ENCODE measurements at regions not wholly inside any gene's neighbourhood (a gene's known extent, or its start where the extent isn't known, plus 50 kb on each side); places are given as distances from the start of the nearest gene placed in this dataset.

DNA sequence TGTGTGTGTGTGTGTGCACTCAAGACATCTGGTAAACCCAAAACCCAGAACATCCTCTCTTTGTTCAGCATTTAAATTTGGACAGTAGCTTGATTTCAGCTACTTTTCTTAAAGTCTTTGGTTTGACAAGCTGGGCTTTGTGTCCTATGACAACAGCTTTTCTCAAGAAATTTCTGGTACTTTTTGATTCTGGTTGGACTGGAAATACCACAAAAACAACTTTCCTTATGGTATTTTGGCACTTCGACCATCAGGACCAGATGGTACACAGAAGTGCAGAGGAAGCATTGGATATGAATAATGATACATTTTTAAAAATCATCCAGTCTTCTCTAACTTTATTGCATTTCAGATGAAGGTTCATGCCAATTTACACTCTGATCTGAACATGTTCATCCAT, 286.6 kb upstream of the FLRT2 start:
- no peak for ATAC-seq (replicated peaks)
- no peaks in the 10 kb centered on the region for H3K27me3 Mint-ChIP-seq
- no peak overlapping the region for H3K4me3 Mint-ChIP-seq
- H3K36me3 Mint-ChIP-seq (ENCODE audit: low read depth), result no peaks in the 10 kb centered on the region
- H3K4me1 Mint-ChIP-seq, result no peaks in the 10 kb centered on the region
- peaks cover 7% of the 10 kb centered on the region for H3K9me3 Mint-ChIP-seq
- H3K27ac Mint-ChIP-seq, result no peak overlapping the region

DNA sequence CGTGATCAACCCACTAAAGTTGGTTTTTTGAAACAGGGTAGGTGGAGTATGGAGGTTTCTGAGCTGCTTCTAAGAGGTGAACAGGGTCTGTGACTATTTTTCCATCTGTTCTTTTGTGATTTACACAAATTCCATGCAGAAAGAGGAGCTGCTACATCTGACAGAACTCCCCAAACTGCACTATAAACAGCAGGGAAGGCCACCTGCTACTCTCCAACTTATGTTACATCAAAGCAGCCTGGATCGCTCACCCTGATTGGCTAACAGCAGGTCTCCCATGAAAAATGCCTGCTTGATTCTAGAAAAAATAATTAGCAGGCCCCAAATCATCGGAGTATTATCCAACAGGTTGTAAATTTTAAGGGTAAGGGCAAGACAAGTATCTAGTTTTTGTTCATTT, 282.9 kb upstream of the FLRT2 start:
- ATAC-seq (replicated peaks), result no peak
- H3K27ac Mint-ChIP-seq, result no peak overlapping the region
- H3K36me3 Mint-ChIP-seq (ENCODE audit: low read depth), result no peaks in the 10 kb centered on the region
- peaks cover 8% of the 10 kb centered on the region for H3K9me3 Mint-ChIP-seq
- no peaks in the 10 kb centered on the region for H3K4me1 Mint-ChIP-seq
- no peaks in the 10 kb centered on the region for H3K27me3 Mint-ChIP-seq
- no peak overlapping the region for H3K4me3 Mint-ChIP-seq

DNA sequence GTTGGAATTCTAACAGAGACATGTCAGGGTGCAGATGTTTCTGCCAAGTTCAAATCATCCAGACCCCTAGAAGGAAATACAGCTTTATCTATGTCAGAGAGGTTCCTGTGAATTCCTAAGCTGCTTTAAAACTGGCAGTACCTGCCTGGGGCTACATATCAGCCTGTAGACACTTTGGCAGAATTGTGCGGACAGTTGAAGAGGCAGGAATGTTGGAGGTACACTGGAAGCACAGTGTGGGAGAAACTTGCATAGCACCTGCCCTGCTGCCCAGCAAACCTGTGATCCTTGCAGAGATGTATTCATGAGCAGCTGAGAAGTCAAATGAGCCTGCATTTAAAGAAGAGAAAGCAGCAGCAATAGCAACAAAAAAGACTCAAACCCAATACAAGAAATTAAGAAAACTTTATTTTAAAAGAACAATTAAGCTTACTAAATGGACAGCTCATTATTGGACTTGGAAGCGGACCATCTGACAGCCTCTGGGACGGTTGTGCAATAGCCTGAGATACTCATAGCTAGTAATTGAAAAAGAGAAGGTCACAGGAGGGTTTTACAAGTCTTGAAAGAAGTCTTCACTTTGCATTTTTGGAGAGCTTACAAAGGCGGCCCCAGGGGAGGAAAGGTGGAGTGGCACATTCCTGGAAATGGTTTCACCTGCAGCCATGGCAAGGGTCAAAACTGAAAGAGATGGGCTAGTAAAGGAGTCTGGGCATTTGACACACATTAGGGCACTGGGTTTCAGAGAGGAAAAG, 280.9 kb upstream of the FLRT2 start:
- Mint-ChIP-seq H3K27me3 (no peaks in the 10 kb centered on the region), H3K9me3 (peaks cover 8% of the 10 kb centered on the region), H3K4me1 (no peaks in the 10 kb centered on the region), H3K4me3 (no peak overlapping the region), H3K36me3 (ENCODE audit: low read depth) (no peaks in the 10 kb centered on the region), H3K27ac (no peak overlapping the region)
- no peak for ATAC-seq (replicated peaks)

DNA sequence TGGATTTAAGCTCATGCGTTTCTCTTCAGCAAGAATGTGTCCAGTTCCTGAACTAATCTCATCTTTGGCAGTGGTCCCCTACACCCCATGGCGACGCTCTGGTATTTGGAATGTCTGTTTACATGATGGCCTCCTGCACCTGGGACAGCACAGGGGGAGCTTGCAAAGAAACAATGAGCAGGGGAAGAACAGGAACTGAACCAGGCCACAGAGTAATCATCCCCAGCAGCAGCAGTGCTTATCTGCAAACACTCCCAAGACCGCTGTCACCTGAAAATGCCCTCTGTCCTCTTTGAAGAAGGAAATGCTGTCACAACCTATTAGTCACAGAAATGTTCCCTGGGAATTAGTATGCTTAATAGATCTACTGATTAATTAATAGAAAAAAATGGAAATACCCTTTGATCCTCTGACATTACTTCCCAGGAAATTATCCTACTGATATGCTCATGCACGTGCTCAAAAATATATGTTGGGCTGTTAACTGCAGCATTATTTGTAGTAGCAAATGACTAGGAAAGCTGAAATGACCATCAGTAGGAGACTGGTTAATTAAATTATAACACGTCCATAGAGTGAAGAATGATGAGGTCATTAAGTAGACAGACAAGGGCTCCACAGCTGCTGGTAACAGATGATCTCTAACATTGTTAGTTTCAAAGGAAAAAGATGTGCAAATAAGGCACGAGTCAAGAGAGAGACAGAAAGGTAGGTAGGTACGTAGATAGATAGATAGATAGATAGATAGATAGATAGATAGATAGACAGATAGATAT, 279.3 kb upstream of the FLRT2 start:
- no peak overlapping the region for H3K4me3 Mint-ChIP-seq
- H3K27me3 Mint-ChIP-seq, result no peaks in the 10 kb centered on the region
- no peaks in the 10 kb centered on the region for H3K4me1 Mint-ChIP-seq
- H3K27ac Mint-ChIP-seq, result no peak overlapping the region
- H3K9me3 Mint-ChIP-seq, result peaks cover 8% of the 10 kb centered on the region
- no peaks in the 10 kb centered on the region for H3K36me3 Mint-ChIP-seq (ENCODE audit: low read depth)
- ATAC-seq (replicated peaks), result no peak

- Mint-ChIP-seq H3K9me3 (peaks cover 7% of the 10 kb centered on the region), H3K4me3 (no peak overlapping the region), H3K36me3 (ENCODE audit: low read depth) (no peaks in the 10 kb centered on the region), H3K27ac (no peak overlapping the region), H3K4me1 (no peaks in the 10 kb centered on the region), H3K27me3 (no peaks in the 10 kb centered on the region)
- no peak for ATAC-seq (replicated peaks)
These were observed 277.9 kb upstream of the FLRT2 start for GRCh38 chr14:85252011-85252410.

DNA sequence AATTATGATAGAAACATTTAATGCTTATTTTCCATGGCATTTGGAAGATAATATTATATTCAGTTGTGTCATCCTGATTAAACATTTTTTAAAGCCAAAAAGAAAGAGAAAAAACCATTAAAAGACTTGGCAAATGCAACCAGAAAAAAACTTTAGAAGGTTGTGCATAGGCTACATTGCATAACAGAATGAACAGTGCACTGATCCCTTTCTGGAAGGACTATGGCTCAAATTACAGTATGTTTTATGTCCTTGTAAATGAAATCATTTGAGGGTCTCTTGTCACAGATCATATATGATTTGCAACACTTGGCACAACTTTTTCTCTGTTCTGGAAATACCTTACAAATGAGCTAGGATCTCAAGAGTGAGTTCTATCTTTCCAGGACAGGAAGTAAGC, 275.2 kb upstream of the FLRT2 start:
- no peak overlapping the region for H3K4me3 Mint-ChIP-seq
- peaks cover 8% of the 10 kb centered on the region for H3K9me3 Mint-ChIP-seq
- H3K27ac Mint-ChIP-seq, result no peak overlapping the region
- H3K4me1 Mint-ChIP-seq, result no peaks in the 10 kb centered on the region
- ATAC-seq (replicated peaks), result no peak
- no peaks in the 10 kb centered on the region for H3K27me3 Mint-ChIP-seq
- H3K36me3 Mint-ChIP-seq (ENCODE audit: low read depth), result no peaks in the 10 kb centered on the region

DNA sequence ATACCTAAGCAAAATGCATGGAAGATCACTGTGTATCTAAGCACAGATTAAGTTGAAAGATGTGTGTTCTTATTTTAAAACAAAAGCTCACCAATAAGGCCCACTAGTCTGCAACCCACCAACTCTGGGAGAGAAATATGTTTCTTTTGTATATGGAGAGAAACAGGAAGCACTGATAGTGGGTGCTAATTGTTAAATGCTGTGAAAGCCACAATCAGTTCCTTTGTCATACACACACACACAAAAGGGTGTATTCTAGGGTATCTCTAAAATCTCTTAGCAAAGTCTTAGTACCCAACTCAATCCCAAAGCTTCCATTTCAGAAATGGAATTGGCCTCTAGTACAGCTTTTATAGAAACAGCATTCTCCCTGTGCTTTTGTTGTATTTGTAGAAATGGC, 272.7 kb upstream of the FLRT2 start:
- H3K27ac Mint-ChIP-seq, result no peak overlapping the region
- H3K4me3 Mint-ChIP-seq, result no peak overlapping the region
- no peak for ATAC-seq (replicated peaks)
- H3K4me1 Mint-ChIP-seq, result no peaks in the 10 kb centered on the region
- peaks cover 18% of the 10 kb centered on the region for H3K9me3 Mint-ChIP-seq
- H3K27me3 Mint-ChIP-seq, result no peaks in the 10 kb centered on the region
- no peaks in the 10 kb centered on the region for H3K36me3 Mint-ChIP-seq (ENCODE audit: low read depth)

GRCh38 chr14:85263916-85264675, 265.8 kb upstream of the FLRT2 start:
- Mint-ChIP-seq H3K4me3 (no peak overlapping the region), H3K9me3 (peaks cover 13% of the 10 kb centered on the region), H3K27me3 (no peaks in the 10 kb centered on the region), H3K36me3 (ENCODE audit: low read depth) (no peaks in the 10 kb centered on the region), H3K27ac (no peak overlapping the region), H3K4me1 (no peaks in the 10 kb centered on the region)
- ATAC-seq (replicated peaks), result no peak

- no peaks in the 10 kb centered on the region for H3K4me1 Mint-ChIP-seq
- H3K36me3 Mint-ChIP-seq (ENCODE audit: low read depth), result no peaks in the 10 kb centered on the region
- H3K27ac Mint-ChIP-seq, result no peak overlapping the region
- H3K4me3 Mint-ChIP-seq, result no peak overlapping the region
- ATAC-seq (replicated peaks), result no peak
- H3K9me3 Mint-ChIP-seq, result peaks cover 4% of the 10 kb centered on the region
- H3K27me3 Mint-ChIP-seq, result no peaks in the 10 kb centered on the region
These were observed 256.8 kb upstream of the FLRT2 start for GRCh38 chr14:85273099-85273677.

- Mint-ChIP-seq H3K36me3 (ENCODE audit: low read depth) (no peaks in the 10 kb centered on the region), H3K9me3 (peaks cover 4% of the 10 kb centered on the region), H3K4me3 (no peak overlapping the region), H3K27ac (no peak overlapping the region), H3K27me3 (no peaks in the 10 kb centered on the region), H3K4me1 (no peaks in the 10 kb centered on the region)
- ATAC-seq (replicated peaks), result no peak
These were observed 256.0 kb upstream of the FLRT2 start for GRCh38 chr14:85273952-85274351.

DNA sequence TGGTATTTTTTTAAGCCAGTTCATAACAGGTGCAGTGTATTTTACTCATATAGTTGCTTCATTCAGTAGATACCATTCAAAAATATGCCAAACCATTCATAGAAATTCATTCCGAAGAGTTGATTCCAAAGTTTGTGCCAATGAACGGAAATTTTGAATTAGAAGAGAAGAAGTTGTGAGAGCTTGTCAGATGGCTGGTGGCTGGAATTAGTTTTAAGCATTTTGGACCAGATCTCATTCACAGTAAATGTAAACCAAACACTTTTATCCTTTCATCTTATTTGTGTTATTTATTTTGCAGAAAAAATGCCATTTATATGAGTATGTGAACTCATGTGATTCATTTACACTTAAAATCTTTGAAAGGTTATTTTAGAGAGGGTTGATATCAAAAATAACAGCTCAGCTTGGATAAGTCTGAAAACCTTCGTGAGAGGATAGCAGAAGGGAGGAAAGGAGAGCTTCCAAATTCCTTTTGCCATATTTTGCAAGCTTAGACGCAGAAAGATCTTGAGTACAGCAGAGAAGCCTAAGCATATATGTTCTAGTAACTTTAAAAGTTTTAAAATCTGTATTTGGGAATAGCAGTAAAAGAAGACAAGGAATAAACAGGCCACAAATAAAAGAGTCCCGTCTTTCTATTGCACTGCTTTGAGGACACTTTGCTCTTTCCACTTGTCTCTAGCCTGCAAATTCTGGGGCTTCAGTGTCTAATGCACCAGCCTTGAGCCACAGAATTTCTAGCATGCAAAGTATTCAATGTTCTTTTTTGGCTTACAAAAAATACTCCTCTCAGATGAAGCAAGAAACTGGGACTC, 253.6 kb upstream of the FLRT2 start:
- no peak for ATAC-seq (replicated peaks)
- Mint-ChIP-seq H3K27ac (no peak overlapping the region), H3K4me1 (no peaks in the 10 kb centered on the region), H3K4me3 (no peak overlapping the region), H3K9me3 (peaks cover 7% of the 10 kb centered on the region), H3K36me3 (ENCODE audit: low read depth) (no peaks in the 10 kb centered on the region), H3K27me3 (no peaks in the 10 kb centered on the region)

DNA sequence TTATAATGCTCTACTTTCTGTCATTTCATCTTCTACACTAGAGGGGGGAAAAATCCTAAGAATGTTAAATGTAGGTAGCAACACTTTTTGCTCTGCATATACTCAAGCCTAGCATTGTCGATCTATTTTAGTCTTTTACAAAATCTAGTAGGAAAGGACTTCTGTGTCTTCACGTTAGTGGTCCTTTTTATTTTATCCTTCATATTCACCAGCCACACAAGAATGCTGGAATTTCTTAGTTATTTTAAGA, 253.0 kb upstream of the FLRT2 start:
- H3K27me3 Mint-ChIP-seq, result no peaks in the 10 kb centered on the region
- H3K27ac Mint-ChIP-seq, result no peak overlapping the region
- peaks cover 7% of the 10 kb centered on the region for H3K9me3 Mint-ChIP-seq
- no peaks in the 10 kb centered on the region for H3K36me3 Mint-ChIP-seq (ENCODE audit: low read depth)
- no peak overlapping the region for H3K4me3 Mint-ChIP-seq
- ATAC-seq (replicated peaks), result no peak
- no peaks in the 10 kb centered on the region for H3K4me1 Mint-ChIP-seq

DNA sequence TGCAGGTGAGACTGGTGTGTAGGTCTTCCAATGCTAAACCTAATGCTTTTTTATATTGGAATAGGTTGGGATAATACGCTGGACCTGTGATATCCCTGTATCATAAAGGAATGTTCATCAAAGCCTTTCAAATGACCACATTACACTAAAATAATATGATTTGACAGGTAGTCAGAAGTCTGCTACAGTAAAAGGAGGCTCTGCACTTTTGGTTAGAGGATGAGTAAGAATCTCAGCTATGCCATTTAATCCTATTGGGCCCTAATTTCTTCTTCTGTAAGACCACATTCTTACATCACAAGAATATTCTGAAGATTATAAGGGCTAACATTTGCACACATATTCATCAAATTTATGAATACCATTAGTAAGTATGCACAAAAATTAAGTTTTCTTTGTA, 250.5 kb upstream of the FLRT2 start:
- H3K27ac Mint-ChIP-seq, result no peak overlapping the region
- H3K27me3 Mint-ChIP-seq, result no peaks in the 10 kb centered on the region
- H3K4me3 Mint-ChIP-seq, result no peak overlapping the region
- H3K36me3 Mint-ChIP-seq (ENCODE audit: low read depth), result no peaks in the 10 kb centered on the region
- H3K4me1 Mint-ChIP-seq, result no peaks in the 10 kb centered on the region
- ATAC-seq (replicated peaks), result no peak
- peaks cover 7% of the 10 kb centered on the region for H3K9me3 Mint-ChIP-seq

- no peaks in the 10 kb centered on the region for H3K27me3 Mint-ChIP-seq
These were observed 249.9 kb upstream of the FLRT2 start for GRCh38 chr14:85280074-85280473.

More at GRCh38 chr14:85280074-85280473, 249.9 kb upstream of the FLRT2 start:
- Mint-ChIP-seq H3K4me3 (no peak overlapping the region), H3K27ac (no peak overlapping the region), H3K4me1 (no peaks in the 10 kb centered on the region), H3K36me3 (ENCODE audit: low read depth) (no peaks in the 10 kb centered on the region), H3K9me3 (peaks cover 7% of the 10 kb centered on the region)
- no peak for ATAC-seq (replicated peaks)
